ENCODE measurements at regions not wholly inside any gene's neighbourhood (a gene's known extent, or its start where the extent isn't known, plus 50 kb on each side); places are given as distances from the start of the nearest gene placed in this dataset.

- DNase-seq = peak in 1 of 3 experiments; percentile 27
Observed at GRCh38 chr7:124489082-124489819, 276.3 kb downstream of the GPR37 start.

GRCh38 chr7:124482229-124482628 is 283.4 kb downstream of the GPR37 start:
- no peak for DNase-seq

- DNase-seq = no peak
Observed at GRCh38 chr7:124480821-124481290, 284.7 kb downstream of the GPR37 start.

- peak in 2 of 3 experiments; percentile 8 to 19 for DNase-seq
Observed at GRCh38 chr7:124480036-124480820, 285.4 kb downstream of the GPR37 start.

- DNase-seq = no peak
Observed at GRCh38 chr7:124462249-124462648, 303.3 kb downstream of the GPR37 start.

- DNase-seq = no peak
Observed at GRCh38 chr7:124460555-124460954, 305.0 kb downstream of the GPR37 start.

- DNase-seq = no peak
Observed at GRCh38 chr7:124460056-124460450, 305.5 kb downstream of the GPR37 start.

GRCh38 chr7:124459101-124460055 is 306.2 kb downstream of the GPR37 start:
- no peak for DNase-seq

GRCh38 chr7:124457841-124458240 is 307.8 kb downstream of the GPR37 start:
- DNase-seq = no peak

GRCh38 chr7:124456286-124456685 is 309.3 kb downstream of the GPR37 start:
- DNase-seq = no peak

GRCh38 chr7:124452186-124452585 is 313.4 kb downstream of the GPR37 start:
- no peak for DNase-seq

GRCh38 chr7:124449896-124450295 is 315.7 kb downstream of the GPR37 start:
- DNase-seq = no peak

- no peak for DNase-seq
Observed at GRCh38 chr7:124444696-124445480, 320.7 kb downstream of the GPR37 start.

- DNase-seq = no peak
Observed at GRCh38 chr7:124443762-124444161, 321.8 kb downstream of the GPR37 start.

- DNase-seq = no peak
Observed at GRCh38 chr7:124440081-124440480, 325.5 kb downstream of the GPR37 start.

GRCh38 chr7:124432009-124432578 is 333.5 kb downstream of the GPR37 start:
- no peak for DNase-seq

GRCh38 chr7:124429923-124430322 is 335.7 kb downstream of the GPR37 start:
- peak in 1 of 3 experiments; percentile 51 for DNase-seq

- DNase-seq = peak in 1 of 3 experiments; percentile 44
Observed at GRCh38 chr7:124428781-124429180, 336.8 kb downstream of the GPR37 start.

- DNase-seq = no peak
Observed at GRCh38 chr7:124426621-124427020, 339.0 kb downstream of the GPR37 start.

GRCh38 chr7:124423863-124424262 is 341.7 kb downstream of the GPR37 start:
- peak in 1 of 3 experiments; percentile 43 for DNase-seq

- no peak for DNase-seq
Observed at GRCh38 chr7:124422081-124422480, 343.5 kb downstream of the GPR37 start.

GRCh38 chr7:124420367-124420766 is 345.2 kb downstream of the GPR37 start:
- no peak for DNase-seq
